HepG2 (cell line): ENCODE measurements at regions not wholly inside any gene's neighbourhood (a gene's known extent, or its start where the extent isn't known, plus 50 kb on each side); places are given as distances from the start of the nearest gene placed in this dataset.

Source experiments
- ATAC-seq: fragments of 200-7000 bp; cut with Tn5 transposase; 3 replicates; pipeline ENCODE4 v1.9.1; 2020; ENCODE audit warnings: mild to moderate bottlenecking, moderate library complexity
- BruUV-seq: library from RNA; stranded (reverse); fragments of 400-500 nt; replicated peaks from 2 replicates; lab custom pipeline; 2021; lab: Mats Ljungman, UMichigan
- CTCF ChIA-PET: fragments of 300-600 bp; formaldehyde crosslinking; extraction: SDS; loops from one replicate; lab custom pipeline; 2021; ENCODE audit warnings: low total read pairs, inconsistent platforms, low intra/inter-chr PET ratio; lab: Yijun Ruan, JAX
- POLR2A ChIA-PET: fragments of 350-600 bp; sonication (Branson Sonifier 250); formaldehyde crosslinking; loops from one replicate; lab custom pipeline; 2020; ENCODE audit warnings: antibody characterized with exemption, inconsistent platforms; lab: Yijun Ruan, JAX
- DNase-seq: peaks from one replicate; pipeline ENCODE4 v3.0.0-alpha.2; 2015; ENCODE audit warnings: low spot score
- FAIRE-seq: peaks from 3 replicates; lab custom pipeline; 2011; peaks lifted over from hg19 to GRCh38; lab: Jason Lieb, UNC
- H2AFZ ChIP-seq: one replicate; pipeline ENCODE4 v1.6.1; 2011; ENCODE audit warnings: low read length, inconsistent platforms
- H3K27ac ChIP-seq: fragments of 300-600 bp; 3 replicates; pipeline ENCODE4 v1.8.0; 2011; ENCODE audit warnings: mixed run types, mild to moderate bottlenecking, mixed read lengths, low read length, inconsistent platforms; ENCODE audit not compliant: insufficient read depth; ENCODE audit errors: extremely low read length
- H3K27me3 ChIP-seq, 2 experiments: fragments of 200-600 bp in 1 of 2; 2 replicates in 1 of 2; 3 replicates in 1 of 2; pipeline versions ENCODE4 v1.6.0 to v1.8.0; 2011; ENCODE audit warnings: low read length in 2 of 2, mild to moderate bottlenecking in 2 of 2, moderate library complexity in 2 of 2, inconsistent platforms in 1 of 2; ENCODE audit not compliant: insufficient read depth in 2 of 2, control insufficient read depth in 1 of 2
- H3K36me3 ChIP-seq, 2 experiments: fragments of 200-600 bp in 1 of 2; replicated peaks in 1 of 2; 2 replicates in 1 of 2; 3 replicates in 1 of 2; pipeline versions ENCODE4 v1.5.1 to v1.8.0; 2011; ENCODE audit warnings: low read length in 2 of 2, inconsistent platforms in 1 of 2; ENCODE audit not compliant: insufficient read depth in 2 of 2, control insufficient read depth in 1 of 2
- H3K4me1 ChIP-seq: 2 replicates; pipeline ENCODE4 v1.5.1; 2012; ENCODE audit warnings: low read length, inconsistent platforms; ENCODE audit not compliant: insufficient read depth
- H3K4me2 ChIP-seq: 2 replicates; pipeline ENCODE4 v1.6.0; 2011; ENCODE audit warnings: low read depth, low read length, inconsistent platforms
- H3K4me3 ChIP-seq, 3 experiments: fragments of 200-600 bp in 1 of 3; sonication (generic), shearing (Covaris generic) in 1 of 3; replicated peaks in 1 of 3; 2 replicates each; pipeline ENCODE4 v1.5.1; 2011 to 2016; ENCODE audit warnings: low read length in 3 of 3, inconsistent platforms in 2 of 3, low read depth in 2 of 3, mild to moderate bottlenecking in 2 of 3, control low read depth in 1 of 3, mixed read lengths in 1 of 3; ENCODE audit not compliant: insufficient read depth in 1 of 3
- H3K79me2 ChIP-seq: one replicate; pipeline ENCODE4 v1.6.1; 2011; ENCODE audit warnings: low read length, inconsistent platforms; ENCODE audit not compliant: insufficient read depth
- H3K9ac ChIP-seq: 2 replicates; pipeline ENCODE4 v1.6.0; 2011; ENCODE audit warnings: mild to moderate bottlenecking, low read depth, low read length, inconsistent platforms; ENCODE audit not compliant: insufficient read depth
- H3K9me3 ChIP-seq: 2 replicates; pipeline ENCODE4 v1.5.1; 2012; ENCODE audit warnings: mild to moderate bottlenecking, low read length
- H4K20me1 ChIP-seq: 2 replicates; pipeline ENCODE4 v1.6.0; 2011; ENCODE audit warnings: inconsistent platforms, mild to moderate bottlenecking, low read length, moderate library complexity; ENCODE audit not compliant: insufficient read depth
- FOXK2 ChIP-seq: fragments of 450-650 bp; IDR thresholded peaks from 2 replicates; pipeline ENCODE4 v1.6.1; 2016
- GABPB1 ChIP-seq: IDR thresholded peaks from 2 replicates; pipeline ENCODE4 v1.6.1; 2016; ENCODE audit warnings: mild to moderate bottlenecking, missing genetic modification reagents, moderate library complexity, missing compliant biosample characterization
- NFYB ChIP-seq: sonication (generic); formaldehyde crosslinking; IDR thresholded peaks from 2 replicates; pipeline ENCODE4 v1.4.0; 2020; ENCODE audit warnings: missing genetic modification reagents
- SP1 ChIP-seq, 2 experiments: fragments of 450-650 bp in 1 of 2; sonication (generic) in 1 of 2; formaldehyde crosslinking in 1 of 2; IDR thresholded peaks; 2 replicates each; pipeline versions ENCODE4 v1.4.0 to v1.6.1; 2016 to 2020; ENCODE audit warnings: missing genetic modification reagents in 1 of 2
- TCF12 ChIP-seq, 2 experiments: fragments of 450-650 bp in 1 of 2; sonication (generic) in 1 of 2; formaldehyde crosslinking in 1 of 2; IDR thresholded peaks; 2 replicates each; pipeline versions ENCODE4 v1.6.1 to v1.8.0; 2017 to 2022; ENCODE audit warnings: antibody characterized with exemption in 1 of 2, mild to moderate bottlenecking in 1 of 2, missing genetic modification reagents in 1 of 2, moderate library complexity in 1 of 2
- TEAD2 ChIP-seq: sonication (generic); formaldehyde crosslinking; IDR thresholded peaks from 2 replicates; pipeline ENCODE4 v1.9.0; 2021; ENCODE audit warnings: missing genetic modification reagents
- ZBTB49 ChIP-seq: sonication (generic); formaldehyde crosslinking; IDR thresholded peaks from 2 replicates; pipeline ENCODE4 v1.4.0; 2020; ENCODE audit warnings: missing genetic modification reagents, borderline replicate concordance
- ZFX ChIP-seq: sonication (generic); formaldehyde crosslinking; IDR thresholded peaks from 2 replicates; pipeline ENCODE4 v1.4.0; 2020; ENCODE audit warnings: mild to moderate bottlenecking, low read depth, missing genetic modification reagents, moderate library complexity
- ZNF225 ChIP-seq: sonication (generic); formaldehyde crosslinking; IDR thresholded peaks from 2 replicates; pipeline ENCODE4 v1.4.0; 2020; ENCODE audit warnings: mild to moderate bottlenecking, missing genetic modification reagents
- ZNF24 ChIP-seq: fragments of 450-650 bp; IDR thresholded peaks from 2 replicates; pipeline ENCODE4 v1.6.1; 2017; ENCODE audit warnings: antibody characterized with exemption, mild to moderate bottlenecking
- ZNF614 ChIP-seq: IDR thresholded peaks from 2 replicates; pipeline ENCODE4 v1.6.1; 2018; ENCODE audit warnings: missing biosample characterization, missing genetic modification reagents, inconsistent platforms, borderline replicate concordance
- ZNF710 ChIP-seq: sonication (generic); formaldehyde crosslinking; IDR thresholded peaks from 2 replicates; pipeline ENCODE4 v1.5.0; 2020; ENCODE audit warnings: mild to moderate bottlenecking, missing genetic modification reagents, borderline replicate concordance
- ZNF768 ChIP-seq: sonication (generic); formaldehyde crosslinking; IDR thresholded peaks from 2 replicates; pipeline ENCODE4 v1.4.0; 2020; ENCODE audit warnings: missing genetic modification reagents
- WGBS: methylation state at CpG from one replicate; pipeline ENCODE4 v1.1.6; 2017; ENCODE audit warnings: low lambda C conversion rate; 5-methylcytosine and 5-hydroxymethylcytosine counted together
- in situ Hi-C: cut with HindIII; loops from 2 replicates; pipeline ENCODE4 v1.10.0; 2017; ENCODE audit warnings: low pct_unique_long_range_greater_than_20kb; ENCODE audit not compliant: extremely low pct_ligation_motif_present
- intact Hi-C: fragments of 100-400 bp; cut with micrococcal nuclease; formaldehyde crosslinking; loops from one replicate; pipeline ENCODE4 v1.10.0; 2022; ENCODE audit not compliant: unreplicated experiment

- TF ChIP-seq ZBTB49 (CRISPR knock-in tag) (no peak), SP1 (IDR thresholded peaks at IDR 0.05) (no peak), SP1 (CRISPR knock-in tag; IDR thresholded peaks at IDR 0.05) (no peak)
These were observed 249.8 kb downstream of the AUH start (continued) for GRCh38 chr9:91111876-91112275.

DNA sequence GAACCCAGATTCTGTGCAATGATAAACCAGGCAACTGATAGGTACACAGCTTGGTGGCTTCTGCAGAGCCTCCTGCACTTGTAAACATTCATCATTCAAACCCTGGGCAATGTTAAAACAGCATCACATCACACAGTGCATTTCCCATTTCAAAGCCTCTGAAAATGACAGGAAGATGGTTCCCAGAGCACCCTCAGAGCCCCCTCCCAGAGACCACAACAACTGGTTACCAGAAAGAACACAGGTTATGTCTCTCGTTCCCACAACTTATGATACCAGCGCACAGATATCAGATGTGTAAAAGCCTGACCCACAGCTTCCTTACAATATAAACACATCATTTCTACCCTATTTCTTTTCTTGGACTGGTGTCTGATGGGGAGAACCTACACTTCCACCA is 248.7 kb downstream of the AUH start:
- CTCF ChIA-PET: no interaction called here
- WGBS: 100% methylated on average over 2 of the region's 2 CpGs

More for the DNA sequence above, 248.7 kb downstream of the AUH start:
- ATAC-seq: no peak
- Histone ChIP-seq H3K27ac (no peak overlapping the region), H3K36me3 (no peaks in the 10 kb centered on the region), H3K9me3 (peaks cover 11% of the 10 kb centered on the region), H3K79me2 (no peaks in the 10 kb centered on the region), H3K27me3 (no peaks in the 10 kb centered on the region), H3K4me1 (peaks cover 24% of the 10 kb centered on the region), H4K20me1 (no peaks in the 10 kb centered on the region), H3K4me3 (no peak overlapping the region), H2AFZ (no peak overlapping the region), H3K4me2 (no peak overlapping the region), H3K9ac (no peak overlapping the region)
- POLR2A ChIA-PET: no interaction called here
- in situ Hi-C loops (no loop called here), intact Hi-C loops (no loop called here)
- TF ChIP-seq ZFX (CRISPR knock-in tag) (no peak), GABPB1 (CRISPR knock-in tag) (no peak), ZNF710 (CRISPR knock-in tag) (no peak), TEAD2 (CRISPR knock-in tag) (no peak), ZNF24 (no peak), ZNF614 (CRISPR knock-in tag) (no peak), ZNF768 (no peak), TCF12 (IDR thresholded peaks at IDR 0.05) (no peak), TCF12 (CRISPR knock-in tag; IDR thresholded peaks at IDR 0.05) (no peak), FOXK2 (no peak), NFYB (CRISPR knock-in tag) (no peak), ZNF225 (CRISPR knock-in tag) (no peak)
- DNase-seq: no peak
- no peak for FAIRE-seq
- no TSS peak for BruUV-seq
